HEK293 (cell line): ENCODE measurements at regions not wholly inside any gene's neighbourhood (a gene's known extent, or its start where the extent isn't known, plus 50 kb on each side); places are given as distances from the start of the nearest gene placed in this dataset.

Source experiments
- CTCF ChIP-seq: fragments of 450-650 bp; formaldehyde crosslinking; IDR thresholded peaks from 2 replicates; pipeline ENCODE4 v1.5.1; 2016; ENCODE audit warnings: missing biosample characterization, missing genetic modification characterization
- ZFP3 ChIP-seq: fragments of 450-650 bp; formaldehyde crosslinking; IDR thresholded peaks from 2 replicates; pipeline ENCODE4 v1.5.1; 2016; ENCODE audit warnings: low read depth, missing biosample characterization, missing genetic modification characterization

DNA sequence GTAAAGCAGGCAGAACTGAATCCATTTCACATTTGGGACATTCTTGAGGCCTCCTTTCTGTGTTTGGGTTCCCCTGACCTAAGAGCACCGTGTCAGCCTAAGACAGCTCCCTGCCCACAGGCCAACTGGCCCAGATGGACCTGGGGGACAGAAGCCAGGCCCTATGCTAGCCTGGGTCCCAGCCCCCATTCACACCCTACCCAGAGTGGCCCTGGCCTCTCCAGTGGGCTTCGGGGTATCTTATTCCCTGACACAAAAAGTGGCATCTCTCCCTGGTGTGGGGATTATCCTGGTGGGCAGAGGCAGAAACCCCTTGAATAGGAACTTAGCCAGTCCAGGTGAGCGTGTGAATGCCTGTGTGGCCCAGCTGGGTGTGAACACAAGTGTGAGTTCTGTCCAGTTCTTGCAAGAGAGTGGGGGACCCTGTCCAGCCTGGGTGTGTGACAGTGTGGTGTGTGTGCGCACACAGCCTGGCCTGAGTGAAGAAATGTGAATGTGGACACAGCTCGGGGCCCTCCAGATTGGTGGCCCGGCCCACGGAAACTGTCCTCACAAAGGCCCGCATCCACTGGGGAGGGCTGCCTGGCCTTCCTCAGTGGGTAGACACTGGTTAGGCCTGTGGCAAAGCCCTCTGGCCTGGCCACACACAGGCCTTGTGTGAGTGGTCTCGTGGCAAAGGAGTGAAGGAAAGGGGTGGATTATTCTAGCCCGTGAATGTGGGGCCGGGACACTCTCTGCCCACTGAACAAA is 63.0 kb upstream of the HAAO start:
- TF ChIP-seq ZFP3 (tag by site-specific recombination) (no peak), CTCF (tag by site-specific recombination) (no peak)
